Thoracic aorta (tissue), 2 donors: ENCODE measurements at regions not wholly inside any gene's neighbourhood (a gene's known extent, or its start where the extent isn't known, plus 50 kb on each side); places are given as distances from the start of the nearest gene placed in this dataset.

Source experiments
- ATAC-seq: fragments of 150-250 bp; one replicate; pipeline ENCODE4 v1.8.0; 2017; ENCODE audit warnings: low read depth; ENCODE audit not compliant: insufficient number of reproducible peaks, low FRiP score
- DNase-seq: peaks from one replicate; pipeline ENCODE4 v3.0.0-alpha.2; 2020; ENCODE audit warnings: low spot score
- H3K27ac ChIP-seq, 2 donors: fragments of 200-600 bp; sonication (generic); 1 replicate in 1 of 2; 2 replicates in 1 of 2; pipeline ENCODE4 v1.5.1; 2016; ENCODE audit warnings: mild to moderate bottlenecking in 2 of 2, moderate library complexity in 2 of 2
- H3K27me3 ChIP-seq: fragments of 200-600 bp; sonication (generic); replicated peaks from 2 replicates; pipeline ENCODE4 v1.6.0; 2016; ENCODE audit warnings: mild to moderate bottlenecking; ENCODE audit not compliant: insufficient read depth
- H3K36me3 ChIP-seq: fragments of 200-600 bp; sonication (generic); one replicate; pipeline ENCODE4 v1.5.1; 2016
- H3K4me1 ChIP-seq, 2 donors: fragments of 200-600 bp; sonication (generic); 1 replicate in 1 of 2; 2 replicates in 1 of 2; pipeline versions ENCODE4 v1.5.1 to v1.6.0; 2016; ENCODE audit warnings: low read depth in 2 of 2, mild to moderate bottlenecking in 1 of 2; ENCODE audit not compliant: control insufficient read depth in 1 of 2
- H3K4me3 ChIP-seq: fragments of 200-600 bp; sonication (generic); 2 replicates; pipeline ENCODE4 v1.5.1; 2016; ENCODE audit warnings: mild to moderate bottlenecking
- H3K9me3 ChIP-seq: fragments of 200-600 bp; sonication (generic); 2 replicates; pipeline ENCODE4 v1.5.1; 2016
- CTCF ChIP-seq: fragments of 200-600 bp; sonication (generic); IDR thresholded peaks from one replicate; pipeline ENCODE4 v1.5.1; 2019; ENCODE audit warnings: antibody characterized with exemption

GRCh38 chr17:73847952-73848351 is 203.7 kb upstream of the SDK2 start:
- Histone ChIP-seq H3K27me3 (no peaks in the 10 kb centered on the region), H3K27ac (no peak overlapping the region), H3K4me3 (no peak overlapping the region), H3K9me3 (no peaks in the 10 kb centered on the region), H3K4me1 (no peaks in the 10 kb centered on the region), H3K36me3 (no peaks in the 10 kb centered on the region)
- ATAC-seq (no peak), DNase-seq (no peak)
- no peak for TF ChIP-seq CTCF

GRCh38 chr17:73850426-73850825 is 206.2 kb upstream of the SDK2 start:
- H3K4me1 ChIP-seq: no peaks in the 10 kb centered on the region
- no peak overlapping the region for H3K27ac ChIP-seq
- no peak for TF ChIP-seq CTCF
- no peaks in the 10 kb centered on the region for H3K27me3 ChIP-seq
- DNase-seq: no peak
- H3K36me3 ChIP-seq: no peaks in the 10 kb centered on the region
- H3K9me3 ChIP-seq: no peaks in the 10 kb centered on the region
- no peak overlapping the region for H3K4me3 ChIP-seq
- ATAC-seq: no peak

GRCh38 chr17:73851091-73851490 is 206.8 kb upstream of the SDK2 start:
- no peak for DNase-seq
- Histone ChIP-seq H3K9me3 (no peaks in the 10 kb centered on the region), H3K27ac (no peak overlapping the region), H3K36me3 (no peaks in the 10 kb centered on the region), H3K4me1 (no peaks in the 10 kb centered on the region), H3K27me3 (no peaks in the 10 kb centered on the region), H3K4me3 (no peak overlapping the region)
- no peak for ATAC-seq
- no peak for TF ChIP-seq CTCF

- Histone ChIP-seq H3K4me1 (no peaks in the 10 kb centered on the region), H3K9me3 (no peaks in the 10 kb centered on the region), H3K36me3 (no peaks in the 10 kb centered on the region), H3K27ac (no peak overlapping the region), H3K4me3 (no peak overlapping the region), H3K27me3 (no peaks in the 10 kb centered on the region)
- DNase-seq: no peak
- no peak for ATAC-seq
- TF ChIP-seq CTCF: no peak
Observed at GRCh38 chr17:73851921-73852320, 207.7 kb upstream of the SDK2 start.

- H3K9me3 ChIP-seq: no peaks in the 10 kb centered on the region
- DNase-seq (no peak), ATAC-seq (no peak)
- TF ChIP-seq CTCF: no peak
- no peaks in the 10 kb centered on the region for H3K27me3 ChIP-seq
- no peaks in the 10 kb centered on the region for H3K4me1 ChIP-seq
- H3K27ac ChIP-seq: no peak overlapping the region
- H3K36me3 ChIP-seq: no peaks in the 10 kb centered on the region
- H3K4me3 ChIP-seq: no peak overlapping the region
Observed at GRCh38 chr17:73855720-73856333, 211.6 kb upstream of the SDK2 start.
